GM19397 (cell line): ENCODE measurements at regions not wholly inside any gene's neighbourhood (a gene's known extent, or its start where the extent isn't known, plus 50 kb on each side); places are given as distances from the start of the nearest gene placed in this dataset.
"Not testable (repeated sequence)": the region's sequence is repeated elsewhere in the genome, so short reads cannot be mapped to it uniquely, and the experiment has no call there.

Experiments
- ATAC-seq: cut with Tn5 transposase; IDR thresholded peaks from one replicate; pipeline ENCODE4 v1.9.1; 2021; ENCODE audit warnings: mild to moderate bottlenecking, moderate library complexity; ENCODE audit not compliant: unreplicated experiment

DNA sequence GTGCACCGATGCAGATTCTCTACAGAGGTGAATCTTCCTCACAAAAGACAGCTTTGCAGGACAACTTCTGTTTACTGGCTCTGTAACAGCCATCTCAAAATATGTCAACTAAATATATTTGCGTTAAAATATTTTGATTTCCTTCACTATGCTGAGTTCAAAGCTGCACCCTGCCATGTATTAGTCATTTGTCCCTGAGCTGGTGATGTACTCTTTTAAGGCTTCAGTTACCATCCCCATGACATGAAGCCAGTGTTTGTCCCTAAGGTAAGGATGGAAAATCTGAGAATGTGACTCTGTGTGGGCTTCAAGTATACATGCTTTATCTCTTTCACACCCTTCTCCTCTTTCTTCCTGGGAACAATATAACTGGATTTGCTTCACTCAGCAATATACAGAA, 70.2 kb upstream of the BTG3 start:
- ATAC-seq, result no peak

DNA sequence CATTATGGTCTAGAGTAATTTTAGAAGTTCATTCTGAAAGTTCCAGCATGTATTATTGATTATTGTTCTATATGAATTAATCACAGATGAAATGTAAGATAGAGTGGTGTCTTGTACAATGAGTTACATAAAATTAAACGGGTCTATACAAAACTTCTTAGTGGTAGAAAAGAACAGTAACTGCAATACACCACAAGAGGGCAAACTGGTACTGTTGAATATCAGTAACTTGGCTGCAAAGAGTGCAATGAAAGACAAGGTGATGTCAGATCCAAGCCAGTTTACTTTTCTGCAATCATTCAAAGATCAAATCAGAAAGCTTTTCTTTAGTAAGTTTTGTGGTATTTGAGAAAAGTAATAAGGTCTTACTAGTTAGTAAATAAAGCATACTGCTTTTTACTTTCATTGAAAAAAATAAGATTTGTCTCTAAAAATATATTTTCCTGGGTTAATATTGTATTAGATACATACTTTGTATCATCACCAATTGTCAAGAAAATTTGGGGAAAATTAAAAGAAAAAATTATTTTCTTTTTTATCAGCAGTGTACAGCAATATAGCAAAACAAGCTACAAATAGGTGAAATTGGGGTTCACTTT, 66.4 kb upstream of the BTG3 start:
- ATAC-seq, result no peak

- not testable (repeated sequence) for ATAC-seq
These were observed 64.2 kb upstream of the BTG3 start for GRCh38 chr21:17676930-17677329.

- no peak for ATAC-seq
These were observed 61.4 kb upstream of the BTG3 start for GRCh38 chr21:17674106-17674505.

DNA sequence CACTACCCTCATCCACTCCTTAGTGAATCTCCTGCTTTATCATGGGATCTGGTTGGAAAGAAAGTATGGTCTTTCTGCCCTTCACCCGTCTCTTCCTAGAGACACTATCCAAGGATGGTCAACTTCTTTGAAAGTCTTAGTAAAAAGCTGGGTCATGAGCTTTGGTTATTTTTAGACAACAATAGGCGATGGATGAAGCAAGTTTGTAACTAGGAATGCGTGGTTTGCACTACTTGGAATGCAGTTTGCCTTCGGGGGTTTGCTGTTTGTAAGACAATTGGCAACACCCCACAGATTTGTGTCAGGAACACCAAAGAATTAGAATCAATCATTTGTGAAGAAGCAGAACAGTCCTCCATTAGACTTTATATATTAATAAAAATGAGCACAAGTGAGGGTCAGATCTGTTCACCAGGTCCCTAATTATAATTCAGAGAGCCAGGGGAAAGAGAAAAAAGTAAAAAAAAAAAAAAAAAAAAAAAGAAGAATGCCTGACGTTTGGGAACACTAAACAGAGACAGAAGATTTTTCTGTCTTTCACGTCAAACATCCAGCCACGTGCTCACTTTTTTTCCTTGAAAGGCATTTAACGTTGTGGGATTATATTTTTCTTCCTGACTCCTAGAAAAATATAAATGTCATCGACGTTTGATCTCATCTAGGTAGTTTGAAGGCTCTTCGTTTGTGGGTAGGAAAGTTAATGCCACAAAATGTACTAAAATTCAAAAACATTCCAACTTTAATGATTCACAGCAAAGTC, 60.7 kb upstream of the BTG3 start:
- ATAC-seq, result no peak

DNA sequence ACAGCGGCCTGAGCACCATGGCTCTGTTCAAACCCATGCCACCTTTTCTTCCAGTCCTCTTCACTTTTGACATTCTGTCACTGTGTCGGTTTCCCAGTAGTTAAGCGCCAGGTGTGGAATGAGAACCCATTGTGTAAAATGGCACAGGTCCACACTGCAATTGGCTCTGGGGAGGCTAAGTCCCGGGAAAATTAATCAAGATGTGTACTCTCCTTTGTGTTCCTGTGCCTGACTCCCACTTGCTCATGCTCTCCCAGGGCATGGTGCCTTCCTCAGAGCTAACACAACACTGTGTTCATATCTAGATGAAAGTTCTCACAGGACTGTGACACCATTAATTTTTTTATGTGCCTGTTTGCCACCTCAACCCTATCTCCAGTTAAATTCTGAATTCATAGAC, 59.0 kb upstream of the BTG3 start:
- ATAC-seq, result no peak

DNA sequence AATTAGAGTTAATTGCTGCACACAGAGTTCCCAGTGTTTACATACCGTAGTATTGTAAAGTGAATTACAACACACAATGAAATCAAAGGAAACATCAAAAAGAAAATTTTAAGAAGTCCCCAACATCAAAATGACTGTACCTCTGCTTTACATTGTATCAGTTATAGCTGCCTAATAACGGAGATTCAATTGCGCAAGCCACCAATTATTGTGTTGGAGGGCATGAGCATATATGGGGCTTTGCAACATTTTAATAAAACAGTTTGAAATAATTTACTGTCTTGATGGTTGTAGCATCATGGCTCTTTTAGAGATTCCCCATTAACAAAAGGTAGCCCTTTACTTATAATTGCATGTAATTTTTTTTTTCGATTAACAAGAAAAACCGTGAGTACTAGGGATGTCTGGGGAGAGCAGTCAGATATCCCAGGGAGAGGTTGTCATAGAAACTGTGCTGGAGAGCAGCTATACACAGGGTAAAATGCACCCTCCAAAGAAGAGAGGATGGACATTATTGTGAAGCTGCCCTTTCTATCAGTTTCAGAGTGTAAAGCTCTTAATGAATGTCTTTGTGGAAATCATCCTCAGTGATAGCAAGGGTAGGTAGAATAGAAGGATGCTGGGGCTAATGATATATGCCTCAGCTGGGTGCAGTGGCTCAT, 55.9 kb upstream of the BTG3 start:
- no peak for ATAC-seq

DNA sequence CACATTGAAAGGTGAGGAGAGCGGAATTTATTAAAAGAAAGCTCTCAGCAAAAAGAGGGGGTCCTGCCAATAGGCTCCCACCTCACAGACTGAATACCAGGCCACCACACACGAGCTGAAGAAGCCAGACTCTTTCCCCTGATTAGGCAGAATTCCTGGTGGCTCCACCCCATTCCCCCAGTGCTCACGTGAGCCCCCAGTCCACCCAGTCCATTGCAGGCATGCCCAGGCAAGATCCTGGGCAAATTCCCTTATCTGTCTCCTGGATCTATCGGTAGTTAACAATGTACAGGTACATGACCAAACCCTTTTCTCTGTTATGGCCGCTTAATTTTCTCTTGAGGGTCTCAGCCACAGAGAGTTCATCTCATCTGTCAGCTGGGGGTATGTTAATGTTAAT, 54.6 kb upstream of the BTG3 start:
- no peak for ATAC-seq
